HUES6 (cell line): ENCODE measurements at regions not wholly inside any gene's neighbourhood (a gene's known extent, or its start where the extent isn't known, plus 50 kb on each side); places are given as distances from the start of the nearest gene placed in this dataset.

Experiments
- H3K27ac ChIP-seq: 2 replicates; pipeline ENCODE4 v1.7.0; 2013; ENCODE audit warnings: low read depth, mild to moderate bottlenecking, low read length, inconsistent platforms
- H3K27me3 ChIP-seq: 2 replicates; pipeline ENCODE4 v1.6.1; 2013; ENCODE audit warnings: low read length; ENCODE audit not compliant: control insufficient read depth, insufficient read depth
- H3K36me3 ChIP-seq: 2 replicates; pipeline ENCODE4 v1.6.1; 2013; ENCODE audit warnings: low read length; ENCODE audit not compliant: control insufficient read depth, insufficient read depth
- H3K4me1 ChIP-seq: 2 replicates; pipeline ENCODE4 v1.6.1; 2013; ENCODE audit warnings: low read length; ENCODE audit not compliant: control insufficient read depth, insufficient read depth
- H3K4me3 ChIP-seq: 2 replicates; pipeline ENCODE4 v1.5.1; 2013; ENCODE audit warnings: low read depth, low read length
- H3K9ac ChIP-seq: one replicate; pipeline ENCODE4 v1.6.1; 2013; ENCODE audit warnings: mild to moderate bottlenecking, low read length
- H3K9me3 ChIP-seq: 2 replicates; pipeline ENCODE4 v1.6.1; 2013; ENCODE audit warnings: low read depth, low read length; ENCODE audit not compliant: control insufficient read depth, insufficient read depth

DNA sequence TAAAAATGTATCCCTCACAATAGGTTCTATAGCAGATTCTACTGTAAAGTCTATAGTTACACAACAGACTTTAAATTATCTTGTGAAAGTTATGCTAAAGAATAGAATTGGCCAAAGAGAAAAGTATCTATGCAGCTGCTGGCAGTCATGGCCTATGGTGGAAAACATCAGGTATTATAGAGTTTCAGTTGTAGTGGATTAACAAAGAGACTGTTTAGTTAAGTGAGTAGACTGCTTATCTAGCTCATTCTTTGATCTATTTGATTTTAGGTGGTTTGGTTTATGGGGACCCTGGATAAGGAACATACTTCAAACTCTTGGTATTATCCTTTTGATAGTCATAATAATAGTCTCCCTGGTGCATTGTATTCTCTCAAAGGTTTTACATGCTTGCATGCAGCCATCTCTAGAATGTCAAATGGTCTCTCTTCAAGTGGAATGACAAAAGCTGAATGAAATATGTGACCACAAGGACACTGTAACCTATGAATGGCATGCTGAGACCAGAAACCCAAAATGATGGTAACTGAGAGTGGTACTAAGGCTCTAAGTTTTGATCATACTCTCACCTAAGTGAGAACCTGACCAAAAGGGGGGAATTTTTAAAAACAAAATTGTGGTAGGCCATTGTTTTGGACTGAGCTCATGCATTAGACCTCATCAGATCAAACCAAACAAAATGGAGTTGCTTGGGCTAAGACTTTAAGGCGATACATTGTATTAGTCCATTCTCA, 54.9 kb upstream of the NAMPT start:
- H3K4me3 ChIP-seq = no peak overlapping the region
- H3K27ac ChIP-seq = no peak overlapping the region
- no peak overlapping the region for H3K9ac ChIP-seq

DNA sequence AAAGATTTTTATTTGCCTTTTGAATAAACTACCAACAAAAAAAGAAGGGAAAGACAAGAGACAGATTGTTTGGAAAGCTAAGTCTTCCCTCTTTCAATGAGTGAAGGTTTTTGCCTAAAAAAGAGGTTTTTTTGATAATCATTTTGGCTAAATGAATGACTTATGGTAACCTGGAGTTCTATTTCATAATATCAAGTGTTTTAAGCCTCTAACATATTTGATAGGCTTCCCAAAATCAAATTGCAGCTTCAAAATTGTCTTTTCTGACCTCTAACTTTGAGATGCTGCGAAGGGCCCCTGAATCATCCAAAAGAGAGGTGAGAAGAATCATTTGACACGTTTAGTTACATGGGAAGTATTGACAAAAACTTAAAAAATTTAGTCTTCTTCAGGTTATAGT, 53.0 kb upstream of the NAMPT start:
- Histone ChIP-seq H3K4me3 (no peak overlapping the region), H3K36me3 (no peaks in the 10 kb centered on the region), H3K27me3 (no peaks in the 10 kb centered on the region), H3K27ac (no peak overlapping the region), H3K9ac (no peak overlapping the region), H3K4me1 (no peaks in the 10 kb centered on the region), H3K9me3 (peaks cover 31% of the 10 kb centered on the region)

More for the DNA sequence above, 54.9 kb upstream of the NAMPT start:
- Histone ChIP-seq H3K9me3 (peaks cover 39% of the 10 kb centered on the region), H3K27me3 (no peaks in the 10 kb centered on the region), H3K4me1 (no peaks in the 10 kb centered on the region), H3K36me3 (no peaks in the 10 kb centered on the region)

DNA sequence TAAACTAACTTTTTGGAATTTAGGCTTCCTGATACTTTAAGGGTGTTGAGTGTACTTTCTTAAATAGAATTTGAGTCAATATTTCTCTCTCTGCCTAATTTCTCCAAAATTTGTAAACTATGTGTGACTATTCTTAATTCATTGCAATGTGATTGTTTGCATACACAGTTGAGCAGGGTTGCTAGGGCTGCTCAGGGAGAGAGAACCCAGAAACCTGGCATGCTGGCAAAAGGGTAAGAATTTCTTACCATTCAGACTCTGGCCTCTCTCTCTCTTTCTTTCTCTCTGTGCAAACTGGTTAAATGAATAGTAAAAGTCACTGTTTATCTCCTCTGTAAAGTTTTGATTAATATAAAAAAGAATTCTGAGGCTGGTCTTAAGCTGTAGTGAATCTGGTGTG, 51.0 kb upstream of the NAMPT start:
- Histone ChIP-seq H3K4me1 (no peaks in the 10 kb centered on the region), H3K36me3 (no peaks in the 10 kb centered on the region), H3K9me3 (peaks cover 13% of the 10 kb centered on the region; the same call in 1 of the 2 replicates), H3K27ac (no peak overlapping the region), H3K4me3 (no peak overlapping the region), H3K27me3 (no peaks in the 10 kb centered on the region), H3K9ac (no peak overlapping the region)
